Endothelial cell of umbilical vein (primary cell): ENCODE measurements at regions not wholly inside any gene's neighbourhood (a gene's known extent, or its start where the extent isn't known, plus 50 kb on each side); places are given as distances from the start of the nearest gene placed in this dataset.

Experiments
- CTCF ChIP-seq, 2 donors: IDR thresholded peaks; 1 replicate in 1 of 2; 2 replicates in 1 of 2; pipeline ENCODE4 v1.5.1; 2011; ENCODE audit warnings: low read length in 2 of 2, mild to moderate bottlenecking in 2 of 2, moderate library complexity in 2 of 2, control low read depth in 1 of 2, inconsistent platforms in 1 of 2, low read depth in 1 of 2; ENCODE audit not compliant: insufficient read depth in 1 of 2; ENCODE audit errors: extremely low read depth in 1 of 2
- MYC ChIP-seq: IDR thresholded peaks from one replicate; pipeline ENCODE4 v1.6.1; 2011; ENCODE audit warnings: mild to moderate bottlenecking, low read depth, low read length

- TF ChIP-seq CTCF (IDR thresholded peaks at IDR 0.05; ENCODE audit: extremely low read depth in 1 of 2, insufficient read depth in 1 of 2, low read depth in 1 of 2, low read length in 2 of 2) (no peak), MYC (no peak)
Observed at GRCh38 chr14:31970744-31971143, 106.4 kb upstream of the ARHGAP5 start.
